B cell (primary cell): ENCODE measurements at regions not wholly inside any gene's neighbourhood (a gene's known extent, or its start where the extent isn't known, plus 50 kb on each side); places are given as distances from the start of the nearest gene placed in this dataset.

Experiments
- CTCF ChIP-seq: fragments of 200-600 bp; IDR thresholded peaks from one replicate; pipeline ENCODE4 v1.8.0; 2022; ENCODE audit warnings: antibody characterized with exemption, mild to moderate bottlenecking
- EZH2 ChIP-seq: IDR thresholded peaks from 2 replicates; pipeline ENCODE4 v1.6.1; 2012; ENCODE audit warnings: borderline replicate concordance, low read depth, mild to moderate bottlenecking, moderate library complexity, low read length; ENCODE audit not compliant: insufficient read depth, poor library complexity, severe bottlenecking

- TF ChIP-seq CTCF (no peak), EZH2 (no peak)
Measured at GRCh38 chr2:43164686-43165085, 61.7 kb downstream of the ZFP36L2 start.
